ENCODE measurements at regions not wholly inside any gene's neighbourhood (a gene's known extent, or its start where the extent isn't known, plus 50 kb on each side); places are given as distances from the start of the nearest gene placed in this dataset.

- no peak overlapping the region for H3K9ac ChIP-seq
- no peak overlapping the region for H3K27ac ChIP-seq
- no peaks in the 10 kb centered on the region for H4K20me1 ChIP-seq
- no peaks in the 10 kb centered on the region for H3K27me3 ChIP-seq
- no peak for TF ChIP-seq Cebpa-rat (IDR thresholded peaks at IDR 0.05)
- H3K4me2 ChIP-seq: no peak overlapping the region
- no peaks in the 10 kb centered on the region for H3K4me1 ChIP-seq
- H3K4me3 ChIP-seq: no peak overlapping the region
- no peaks in the 10 kb centered on the region for H3K36me3 ChIP-seq
- H3K9me3 ChIP-seq (replicated peaks in 1 of 11): no peaks in the 10 kb centered on the region
Observed at GRCh38 chr11:127993788-127994187, 593.6 kb downstream of the ETS1 start.

DNA sequence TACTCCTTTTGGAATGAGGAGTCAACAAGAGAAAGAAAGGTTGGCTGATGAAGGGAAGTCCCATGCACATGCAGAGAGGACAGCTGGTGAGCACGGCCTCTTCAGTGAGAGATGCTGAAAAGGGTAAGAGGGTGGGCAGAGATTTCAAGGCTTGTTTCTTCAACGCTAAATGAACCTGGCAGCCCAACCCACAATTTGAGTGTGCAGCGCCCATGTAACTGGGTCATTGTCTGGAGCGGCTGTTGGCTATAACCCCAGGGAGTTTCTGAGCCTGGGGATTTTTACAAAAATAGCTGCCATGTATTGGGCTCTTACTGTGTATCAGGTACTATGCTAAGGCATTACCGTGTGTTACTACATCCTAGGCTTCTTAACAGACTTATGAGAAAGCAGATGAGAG lies 594.1 kb downstream of the ETS1 start:
- TF ChIP-seq Cebpa-rat (IDR thresholded peaks at IDR 0.05): no peak
- no peak overlapping the region for H3K9ac ChIP-seq
- no peaks in the 10 kb centered on the region for H3K36me3 ChIP-seq
- no peaks in the 10 kb centered on the region for H3K27me3 ChIP-seq
- no peaks in the 10 kb centered on the region for H3K9me3 ChIP-seq (replicated peaks in 1 of 11)
- H3K27ac ChIP-seq: no peak overlapping the region
- no peak overlapping the region for H3K4me2 ChIP-seq
- H3K4me1 ChIP-seq: no peaks in the 10 kb centered on the region
- H3K4me3 ChIP-seq: no peak overlapping the region
- no peaks in the 10 kb centered on the region for H4K20me1 ChIP-seq

- Histone ChIP-seq H3K27ac (no peak overlapping the region), H3K4me2 (no peak overlapping the region), H4K20me1 (no peaks in the 10 kb centered on the region), H3K27me3 (no peaks in the 10 kb centered on the region), H3K9me3 (replicated peaks in 1 of 11) (peaks cover 0 to 18% (median 10%) of the 10 kb centered on the region in 11 experiments; a peak in 13 of 22 replicates), H3K4me3 (no peak overlapping the region), H3K9ac (no peak overlapping the region), H3K4me1 (no peaks in the 10 kb centered on the region), H3K36me3 (no peaks in the 10 kb centered on the region)
- no peak for TF ChIP-seq Cebpa-rat (IDR thresholded peaks at IDR 0.05)
Observed at GRCh38 chr11:127986073-127986472, 601.3 kb downstream of the ETS1 start.

- no peak overlapping the region for H3K4me2 ChIP-seq
- peaks cover 0 to 24% (median 6%) of the 10 kb centered on the region in 11 experiments; a peak in 13 of 22 replicates for H3K9me3 ChIP-seq (replicated peaks in 1 of 11)
- H3K27ac ChIP-seq: no peak overlapping the region
- no peak overlapping the region for H3K4me3 ChIP-seq
- no peaks in the 10 kb centered on the region for H3K27me3 ChIP-seq
- no peaks in the 10 kb centered on the region for H3K36me3 ChIP-seq
- no peak overlapping the region for H3K9ac ChIP-seq
- no peaks in the 10 kb centered on the region for H4K20me1 ChIP-seq
- peaks cover 0 to 11% (median 0%) of the 10 kb centered on the region in 10 experiments; a peak in 1 of 20 replicates for H3K4me1 ChIP-seq
- no peak for TF ChIP-seq Cebpa-rat (IDR thresholded peaks at IDR 0.05)
Observed at GRCh38 chr11:127972816-127973215, 614.5 kb downstream of the ETS1 start.

DNA sequence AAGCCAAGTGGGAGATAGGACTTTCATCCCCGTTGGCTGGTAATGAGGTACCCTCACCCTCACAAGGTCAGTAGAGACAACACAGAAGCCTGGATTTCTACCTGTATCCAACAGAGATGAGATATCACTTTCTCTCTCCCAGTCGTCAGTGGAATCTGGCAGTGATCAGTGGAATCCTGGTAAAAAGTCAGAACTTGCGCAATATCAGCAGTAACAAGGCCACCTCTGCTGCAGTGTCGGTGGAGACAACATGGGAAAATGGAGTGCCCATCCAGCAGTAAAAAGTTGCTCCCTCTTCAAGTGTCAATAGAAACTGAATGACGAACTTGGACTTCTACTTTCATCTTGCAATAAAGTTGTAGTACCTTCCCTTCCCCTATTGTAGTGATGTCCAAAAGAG lies 615.9 kb downstream of the ETS1 start:
- TF ChIP-seq Cebpa-rat (IDR thresholded peaks at IDR 0.05): peak in 10 of 11 experiments; percentile 37 to 94 (median 64); a peak in 15 of 22 replicates

DNA sequence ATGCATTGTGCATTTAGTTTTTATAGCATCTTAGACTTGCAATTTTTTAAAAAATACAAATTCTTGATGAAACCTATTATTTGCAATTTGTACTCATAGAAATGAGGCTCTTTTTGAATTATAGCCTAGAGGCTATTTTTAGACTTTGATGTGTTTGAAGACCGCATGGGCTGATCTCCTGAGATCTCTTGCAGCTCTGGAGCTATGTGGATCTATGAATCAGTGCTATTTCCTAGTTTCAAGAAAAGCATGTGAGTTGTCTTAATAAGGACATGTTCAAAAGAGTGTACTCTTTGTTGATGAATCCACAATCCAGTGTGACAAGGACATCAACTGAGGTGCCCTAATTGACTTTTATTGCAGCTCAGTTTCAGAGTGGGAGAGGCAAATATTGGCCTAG lies 620.5 kb downstream of the ETS1 start:
- Histone ChIP-seq H3K36me3 (no peaks in the 10 kb centered on the region), H3K27ac (no peak overlapping the region; a peak in 1 of 22 replicates), H3K27me3 (no peaks in the 10 kb centered on the region), H3K4me2 (peak overlapping the region in 2 of 11 experiments; percentile 60 to 68; a peak in 5 of 22 replicates), H4K20me1 (no peaks in the 10 kb centered on the region), H3K9ac (no peak overlapping the region), H3K4me3 (no peak overlapping the region), H3K9me3 (replicated peaks in 1 of 11) (peaks cover 0 to 11% (median 0%) of the 10 kb centered on the region in 11 experiments; a peak in 5 of 22 replicates), H3K4me1 (peaks cover 0 to 63% (median 0%) of the 10 kb centered on the region in 10 experiments; a peak in 6 of 20 replicates)
- TF ChIP-seq Cebpa-rat (IDR thresholded peaks at IDR 0.05): no peak

More for the DNA sequence above, 615.9 kb downstream of the ETS1 start:
- Histone ChIP-seq H4K20me1 (no peaks in the 10 kb centered on the region), H3K4me1 (peaks cover 0 to 25% (median 0%) of the 10 kb centered on the region in 10 experiments; a peak in 4 of 20 replicates), H3K4me2 (no peak overlapping the region), H3K9me3 (replicated peaks in 1 of 11) (peaks cover 0 to 17% (median 0%) of the 10 kb centered on the region in 11 experiments; a peak in 6 of 22 replicates), H3K27me3 (no peaks in the 10 kb centered on the region), H3K36me3 (no peaks in the 10 kb centered on the region), H3K27ac (no peak overlapping the region), H3K9ac (no peak overlapping the region), H3K4me3 (no peak overlapping the region)

DNA sequence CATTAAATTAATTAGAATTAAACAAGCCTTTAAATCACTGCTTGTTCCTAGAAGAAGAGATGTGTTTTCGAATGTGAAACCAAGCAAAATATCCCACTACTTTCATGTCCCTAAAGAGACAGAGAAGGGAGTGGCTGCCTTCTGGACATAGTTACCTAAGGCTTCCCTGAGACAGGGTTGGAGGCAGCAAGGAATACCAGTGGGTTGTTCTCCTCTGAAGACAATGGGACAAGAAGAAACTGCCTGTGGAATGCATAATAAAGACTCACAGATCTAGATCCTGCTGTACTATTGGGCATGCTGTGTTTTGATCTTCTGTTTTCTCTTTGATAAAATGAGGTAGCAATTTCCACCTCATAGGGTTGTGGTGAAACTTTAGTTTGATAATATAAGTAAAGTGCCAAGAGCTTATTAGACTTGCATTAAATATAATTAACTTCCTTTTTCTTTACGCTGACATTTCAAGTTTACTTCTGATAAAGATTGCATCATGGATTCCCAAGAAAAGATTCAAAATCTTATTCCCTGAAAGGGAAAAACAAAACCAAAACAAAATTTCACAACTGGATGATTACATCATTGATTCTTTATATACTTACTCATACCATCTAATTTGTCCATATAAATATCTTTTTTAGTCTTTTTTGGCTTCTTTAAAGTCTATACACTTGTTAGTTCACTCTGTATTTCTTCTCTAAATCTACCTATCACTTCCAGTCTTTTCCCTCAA lies 621.3 kb downstream of the ETS1 start:
- Histone ChIP-seq H3K36me3 (no peaks in the 10 kb centered on the region), H3K4me3 (no peak overlapping the region), H3K4me1 (peaks cover 0 to 69% (median 0%) of the 10 kb centered on the region in 10 experiments; a peak in 6 of 20 replicates), H4K20me1 (no peaks in the 10 kb centered on the region), H3K9me3 (replicated peaks in 1 of 11) (peaks cover 0 to 6% (median 0%) of the 10 kb centered on the region in 11 experiments; a peak in 4 of 22 replicates), H3K4me2 (peak overlapping the region in 3 of 11 experiments; percentile 15 to 68 (median 60); a peak in 5 of 22 replicates), H3K27me3 (no peaks in the 10 kb centered on the region), H3K27ac (peak overlapping the region in 3 of 11 experiments; percentile 5 to 31 (median 24); a peak in 3 of 22 replicates), H3K9ac (no peak overlapping the region)
- TF ChIP-seq Cebpa-rat (IDR thresholded peaks at IDR 0.05): no peak

- no peaks in the 10 kb centered on the region for H3K27me3 ChIP-seq
- H4K20me1 ChIP-seq: no peaks in the 10 kb centered on the region
- no peak overlapping the region for H3K4me3 ChIP-seq
- no peak for TF ChIP-seq Cebpa-rat (IDR thresholded peaks at IDR 0.05)
- H3K36me3 ChIP-seq: no peaks in the 10 kb centered on the region
- H3K4me2 ChIP-seq: peak overlapping the region in 1 of 11 experiments; percentile 60; a peak in 1 of 22 replicates
- peaks cover 0 to 65% (median 0%) of the 10 kb centered on the region in 10 experiments; a peak in 6 of 20 replicates for H3K4me1 ChIP-seq
- no peaks in the 10 kb centered on the region for H3K9me3 ChIP-seq (replicated peaks in 1 of 11)
- H3K27ac ChIP-seq: no peak overlapping the region
- no peak overlapping the region for H3K9ac ChIP-seq
Observed at GRCh38 chr11:127962416-127962815, 624.9 kb downstream of the ETS1 start.

DNA sequence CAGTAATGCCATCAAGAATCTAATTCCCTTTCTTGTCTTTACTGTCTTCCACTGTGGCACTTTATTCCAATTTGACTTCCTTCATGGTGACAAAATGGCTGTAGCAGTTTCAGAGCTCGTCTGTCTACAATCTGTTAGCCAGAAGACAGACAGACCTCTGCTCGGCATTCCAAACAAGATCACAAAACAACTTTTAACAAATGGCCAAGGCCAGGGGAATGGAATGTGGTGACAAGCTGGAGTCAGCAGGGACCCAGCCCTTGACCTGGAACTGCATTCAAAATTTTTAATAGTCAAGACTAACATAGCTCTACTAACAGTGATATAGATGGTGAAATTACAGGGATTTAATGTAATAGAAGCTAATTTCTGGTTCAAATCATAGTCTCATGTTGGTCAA lies 637.2 kb downstream of the ETS1 start:
- no peaks in the 10 kb centered on the region for H3K27me3 ChIP-seq

More for the DNA sequence above, 637.2 kb downstream of the ETS1 start:
- Histone ChIP-seq H3K27ac (no peak overlapping the region), H3K4me2 (no peak overlapping the region), H3K9ac (no peak overlapping the region), H3K4me3 (no peak overlapping the region), H3K4me1 (no peaks in the 10 kb centered on the region), H4K20me1 (no peaks in the 10 kb centered on the region), H3K36me3 (no peaks in the 10 kb centered on the region), H3K9me3 (replicated peaks in 1 of 11) (peaks cover 0 to 2% (median 0%) of the 10 kb centered on the region in 11 experiments; a peak in 3 of 22 replicates)
- no peak for TF ChIP-seq Cebpa-rat (IDR thresholded peaks at IDR 0.05)
